Gastrocnemius medialis (tissue), 4 donors: ENCODE measurements at regions not wholly inside any gene's neighbourhood (a gene's known extent, or its start where the extent isn't known, plus 50 kb on each side); places are given as distances from the start of the nearest gene placed in this dataset.

Source experiments
- ATAC-seq, 2 donors: fragments of 150-250 bp; one replicate each; pipeline ENCODE4 v1.9.1; 2016
- DNase-seq, 2 donors: peaks; one replicate each; pipeline ENCODE4 v3.0.0-alpha.2; 2019
- H3K27ac ChIP-seq, 4 donors: fragments of 200-600 bp; sonication (generic); 1 replicate in 1 of 4; 2 replicates in 3 of 4; pipeline ENCODE4 v1.5.1; 2016 to 2018; ENCODE audit warnings: mild to moderate bottlenecking in 2 of 4, moderate library complexity in 1 of 4
- H3K27me3 ChIP-seq, 3 donors: fragments of 200-600 bp; sonication (generic) in 2 of 3; 1 replicate in 1 of 3; 2 replicates in 2 of 3; pipeline versions ENCODE4 v1.5.1 to v1.6.0; 2016 to 2019; ENCODE audit warnings: mild to moderate bottlenecking in 1 of 3, moderate library complexity in 1 of 3
- H3K36me3 ChIP-seq, 2 donors: fragments of 200-600 bp; sonication (generic) in 1 of 2; one replicate each; pipeline ENCODE4 v1.5.1; 2017 to 2018
- H3K4me1 ChIP-seq, 2 donors: fragments of 200-600 bp; sonication (generic) in 1 of 2; one replicate each; pipeline ENCODE4 v1.5.1; 2016 to 2017; ENCODE audit warnings: mild to moderate bottlenecking in 2 of 2
- H3K4me3 ChIP-seq, 4 donors: fragments of 200-600 bp; sonication (generic) in 3 of 4; 1 replicate in 1 of 4; 2 replicates in 3 of 4; pipeline ENCODE4 v1.5.1; 2016 to 2019; ENCODE audit warnings: mild to moderate bottlenecking in 2 of 4
- H3K9me3 ChIP-seq, 3 donors: fragments of 200-600 bp; sonication (generic) in 2 of 3; 1 replicate in 1 of 3; 2 replicates in 2 of 3; pipeline ENCODE4 v1.5.1; 2016 to 2019
- CTCF ChIP-seq, 5 experiments: fragments of 450-650 bp in 3 of 5; fragments of 200-600 bp in 2 of 5; sonication (generic) in 2 of 5; IDR thresholded peaks in 4 of 5; conservative IDR thresholded peaks in 1 of 5; 1 replicate in 4 of 5; 2 replicates in 1 of 5; pipeline ENCODE4 v1.5.1; 2016 to 2019; ENCODE audit warnings: antibody characterized with exemption in 5 of 5, mild to moderate bottlenecking in 3 of 5, moderate library complexity in 3 of 5
- POLR2A ChIP-seq, 2 donors: fragments of 450-650 bp; IDR thresholded peaks; one replicate each; pipeline ENCODE4 v1.6.1; 2017; ENCODE audit warnings: antibody characterized with exemption in 2 of 2, mild to moderate bottlenecking in 2 of 2, moderate library complexity in 2 of 2
- in situ Hi-C, 4 donors: fragments of 200-750 bp; cut with MboI; loops; one replicate each; pipeline versions ENCODE4 v1.15.0 to v1.8.0; 2017; ENCODE audit warnings: low sequenced_read_pairs in 4 of 4
- intact Hi-C: fragments of 100-400 bp; cut with DNase I; formaldehyde crosslinking; loops from one replicate; pipeline ENCODE4 v1.15.1; 2023; ENCODE audit warnings: low total_unique reads

DNA sequence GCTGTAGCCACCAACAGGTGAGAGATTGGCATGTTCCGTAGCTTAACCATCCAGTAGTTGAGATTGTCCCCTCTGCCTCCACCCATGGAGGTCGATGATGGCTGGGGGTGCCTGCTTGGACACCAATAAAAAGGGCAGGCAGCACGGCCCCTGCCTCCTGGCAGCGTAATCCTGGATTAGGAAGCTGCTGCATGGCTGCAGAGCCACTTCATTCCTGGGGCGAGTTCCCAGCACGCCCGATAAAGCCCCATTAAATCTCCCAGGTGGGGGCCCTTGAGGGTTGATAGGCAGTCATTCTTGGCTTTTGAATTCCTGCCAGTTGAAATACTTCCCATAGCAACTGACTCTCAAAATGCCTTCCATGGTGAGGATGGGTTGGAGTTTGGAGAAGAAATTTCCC is 67.8 kb downstream of the PLXNA1 start:
- intact Hi-C loops = no loop called here
- no peaks in the 10 kb centered on the region for H3K4me1 ChIP-seq
- no peak for TF ChIP-seq CTCF (IDR thresholded peaks at IDR 0.05 in 4 of 5, conservative IDR thresholded peaks at IDR 0.05 in 1 of 5)
- no peak for TF ChIP-seq POLR2A (IDR thresholded peaks at IDR 0.05)
- H3K27me3 ChIP-seq = no peaks in the 10 kb centered on the region
- no peak overlapping the region for H3K4me3 ChIP-seq
- no peaks in the 10 kb centered on the region for H3K36me3 ChIP-seq
- in situ Hi-C loops = no loop called here
- H3K27ac ChIP-seq = no peak overlapping the region
- H3K9me3 ChIP-seq = no peaks in the 10 kb centered on the region
- no peak for ATAC-seq
- DNase-seq = peak in 1 of 2 donors; percentile 5

- no peak overlapping the region for H3K4me3 ChIP-seq
- ATAC-seq = peak; percentile 85 to 91
- in situ Hi-C loops = no loop called here
- H3K9me3 ChIP-seq = no peaks in the 10 kb centered on the region
- H3K27ac ChIP-seq = no peak overlapping the region
- no peaks in the 10 kb centered on the region for H3K4me1 ChIP-seq
- TF ChIP-seq POLR2A (IDR thresholded peaks at IDR 0.05) (no peak), CTCF (IDR thresholded peaks at IDR 0.05 in 4 of 5, conservative IDR thresholded peaks at IDR 0.05 in 1 of 5) (no peak)
- H3K36me3 ChIP-seq = no peaks in the 10 kb centered on the region
- H3K27me3 ChIP-seq = no peaks in the 10 kb centered on the region
- peak; percentile 41 to 78 for DNase-seq
- intact Hi-C loops = no loop called here
Measured at GRCh38 chr3:127052121-127052561, 69.2 kb downstream of the PLXNA1 start.

GRCh38 chr3:127053026-127053425 is 70.1 kb downstream of the PLXNA1 start:
- ATAC-seq = no peak
- Histone ChIP-seq H3K4me1 (no peaks in the 10 kb centered on the region), H3K4me3 (no peak overlapping the region), H3K9me3 (no peaks in the 10 kb centered on the region), H3K27ac (no peak overlapping the region), H3K36me3 (no peaks in the 10 kb centered on the region), H3K27me3 (no peaks in the 10 kb centered on the region)
- no peak for TF ChIP-seq POLR2A (IDR thresholded peaks at IDR 0.05)
- no peak for TF ChIP-seq CTCF (IDR thresholded peaks at IDR 0.05 in 4 of 5, conservative IDR thresholded peaks at IDR 0.05 in 1 of 5)
- DNase-seq = no peak
- intact Hi-C loops = no loop called here
- in situ Hi-C loops = no loop called here

DNA sequence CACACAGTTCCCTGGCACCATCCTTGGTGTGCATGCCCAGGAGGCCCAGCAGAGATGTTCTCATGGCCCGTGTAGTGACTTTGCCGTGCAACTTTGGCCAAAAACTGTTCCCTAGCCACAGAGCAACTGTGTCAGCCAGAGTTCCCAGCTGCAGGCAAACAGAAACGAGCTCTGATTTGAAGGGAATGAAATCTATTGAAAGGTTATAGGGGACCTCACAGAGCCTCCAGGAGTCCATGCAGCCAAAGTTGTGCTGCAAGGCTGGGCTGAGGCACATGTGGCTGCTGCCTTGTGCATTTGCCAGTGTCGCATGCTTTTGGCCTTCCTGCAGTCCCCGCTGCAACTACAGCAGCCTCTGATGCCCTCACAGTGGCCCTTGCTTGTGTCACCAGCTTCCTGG is 70.5 kb downstream of the PLXNA1 start:
- TF ChIP-seq POLR2A (IDR thresholded peaks at IDR 0.05) (no peak), CTCF (IDR thresholded peaks at IDR 0.05 in 4 of 5, conservative IDR thresholded peaks at IDR 0.05 in 1 of 5) (no peak)
- no peak overlapping the region for H3K27ac ChIP-seq

DNA sequence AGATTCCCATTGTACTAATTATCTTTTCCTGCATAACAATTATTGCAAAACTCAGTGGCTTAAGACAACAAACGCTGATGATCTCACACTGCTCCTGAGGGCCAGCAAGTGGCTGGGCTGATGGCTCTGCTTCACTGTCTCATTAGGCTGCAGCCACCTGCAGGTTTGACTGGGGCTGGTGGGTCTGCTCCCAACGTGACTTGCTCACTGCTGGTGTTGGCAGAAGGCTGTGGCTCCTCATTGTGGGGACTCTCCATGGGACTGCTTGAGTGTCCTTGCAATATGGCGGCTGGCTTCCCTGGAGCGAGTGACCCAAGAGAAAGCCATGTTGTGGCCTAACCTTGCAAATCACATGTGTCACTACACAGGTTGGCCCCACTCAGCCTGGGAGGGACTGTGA is 71.1 kb downstream of the PLXNA1 start:
- intact Hi-C loops = no loop called here
- Histone ChIP-seq H3K4me3 (no peak overlapping the region), H3K9me3 (no peaks in the 10 kb centered on the region), H3K36me3 (no peaks in the 10 kb centered on the region), H3K27me3 (no peaks in the 10 kb centered on the region), H3K4me1 (no peaks in the 10 kb centered on the region), H3K27ac (no peak overlapping the region)
- ATAC-seq (no peak), DNase-seq (no peak)
- TF ChIP-seq POLR2A (IDR thresholded peaks at IDR 0.05) (no peak), CTCF (IDR thresholded peaks at IDR 0.05 in 4 of 5, conservative IDR thresholded peaks at IDR 0.05 in 1 of 5) (no peak)
- in situ Hi-C loops = no loop called here

More for the DNA sequence above, 70.5 kb downstream of the PLXNA1 start:
- no peaks in the 10 kb centered on the region for H3K36me3 ChIP-seq
- no peak overlapping the region for H3K4me3 ChIP-seq
- ATAC-seq = peak; percentile 28 to 36
- in situ Hi-C loops = no loop called here
- no peaks in the 10 kb centered on the region for H3K9me3 ChIP-seq
- H3K27me3 ChIP-seq = no peaks in the 10 kb centered on the region
- no peak for DNase-seq
- H3K4me1 ChIP-seq = no peaks in the 10 kb centered on the region
- intact Hi-C loops = no loop called here
